Type B pancreatic cell (in vitro differentiated cells): ENCODE measurements at regions not wholly inside any gene's neighbourhood (a gene's known extent, or its start where the extent isn't known, plus 50 kb on each side); places are given as distances from the start of the nearest gene placed in this dataset.

ENCODE experiments used
- DNase-seq: peaks from one replicate; pipeline ENCODE4 v3.0.0; 2021; ENCODE audit warnings: mixed read lengths; ENCODE audit not compliant: unreplicated experiment; ENCODE audit errors: extremely low spot score
- H3K27ac Mint-ChIP-seq: 2 replicates; pipeline ENCODE4 v1.8.0; 2021; ENCODE audit warnings: mild to moderate bottlenecking, mixed read lengths
- H3K27me3 Mint-ChIP-seq: 2 replicates; pipeline ENCODE4 v1.8.0; 2021; ENCODE audit warnings: mixed read lengths
- H3K36me3 Mint-ChIP-seq: 2 replicates; pipeline ENCODE4 v1.8.0; 2021; ENCODE audit warnings: mixed read lengths
- H3K4me1 Mint-ChIP-seq: one replicate; pipeline ENCODE4 v1.8.0; 2021; ENCODE audit warnings: mixed read lengths; ENCODE audit not compliant: unreplicated experiment
- H3K4me3 Mint-ChIP-seq: 2 replicates; pipeline ENCODE4 v1.8.0; 2021; ENCODE audit warnings: mild to moderate bottlenecking, mixed read lengths
- H3K9me3 Mint-ChIP-seq: 2 replicates; pipeline ENCODE4 v1.8.0; 2021; ENCODE audit warnings: mixed read lengths
- TF ChIP-seq, protein P1 (sequence below): fragments of 200-600 bp; sonication (generic); conservative IDR thresholded peaks from 2 replicates; pipeline ENCODE4 v1.5.0; 2021; ENCODE audit warnings: antibody characterized with exemption, mild to moderate bottlenecking

- Mint-ChIP-seq H3K9me3 (peaks cover 4% of the 10 kb centered on the region), H3K27me3 (peaks cover 3% of the 10 kb centered on the region), H3K27ac (no peak overlapping the region), H3K4me1 (peaks cover 24% of the 10 kb centered on the region), H3K4me3 (no peak overlapping the region), H3K36me3 (no peaks in the 10 kb centered on the region)
- no peak for DNase-seq
- TF ChIP-seq, protein P1, sequence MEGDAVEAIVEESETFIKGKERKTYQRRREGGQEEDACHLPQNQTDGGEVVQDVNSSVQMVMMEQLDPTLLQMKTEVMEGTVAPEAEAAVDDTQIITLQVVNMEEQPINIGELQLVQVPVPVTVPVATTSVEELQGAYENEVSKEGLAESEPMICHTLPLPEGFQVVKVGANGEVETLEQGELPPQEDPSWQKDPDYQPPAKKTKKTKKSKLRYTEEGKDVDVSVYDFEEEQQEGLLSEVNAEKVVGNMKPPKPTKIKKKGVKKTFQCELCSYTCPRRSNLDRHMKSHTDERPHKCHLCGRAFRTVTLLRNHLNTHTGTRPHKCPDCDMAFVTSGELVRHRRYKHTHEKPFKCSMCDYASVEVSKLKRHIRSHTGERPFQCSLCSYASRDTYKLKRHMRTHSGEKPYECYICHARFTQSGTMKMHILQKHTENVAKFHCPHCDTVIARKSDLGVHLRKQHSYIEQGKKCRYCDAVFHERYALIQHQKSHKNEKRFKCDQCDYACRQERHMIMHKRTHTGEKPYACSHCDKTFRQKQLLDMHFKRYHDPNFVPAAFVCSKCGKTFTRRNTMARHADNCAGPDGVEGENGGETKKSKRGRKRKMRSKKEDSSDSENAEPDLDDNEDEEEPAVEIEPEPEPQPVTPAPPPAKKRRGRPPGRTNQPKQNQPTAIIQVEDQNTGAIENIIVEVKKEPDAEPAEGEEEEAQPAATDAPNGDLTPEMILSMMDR, result no peak
Observed at GRCh38 chr6:44734886-44735629, 347.6 kb downstream of the CDC5L start.

DNA sequence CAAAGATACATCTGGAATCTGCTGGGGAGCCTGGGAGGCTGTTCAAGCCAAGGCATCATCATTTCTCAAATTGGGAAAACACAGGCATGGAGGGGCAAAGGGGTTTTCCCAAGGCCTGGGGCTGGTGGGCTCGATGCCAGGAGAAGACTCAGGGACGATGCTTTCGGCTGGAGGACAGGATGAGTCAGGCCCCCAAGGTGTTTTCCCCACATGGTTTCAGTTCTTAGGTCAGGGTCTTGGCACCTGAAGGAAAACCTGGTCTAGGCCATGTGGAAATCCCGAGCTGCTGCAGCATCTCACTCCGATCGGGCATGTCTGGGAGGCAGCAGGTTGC lies 348.1 kb downstream of the CDC5L start:
- Mint-ChIP-seq H3K27me3 (peaks cover 3% of the 10 kb centered on the region), H3K27ac (no peak overlapping the region), H3K4me1 (peaks cover 24% of the 10 kb centered on the region), H3K36me3 (no peaks in the 10 kb centered on the region), H3K4me3 (no peak overlapping the region), H3K9me3 (peaks cover 4% of the 10 kb centered on the region)
- TF ChIP-seq, protein P1, result no peak
- DNase-seq, result no peak

GRCh38 chr6:44737341-44737740 lies 349.8 kb downstream of the CDC5L start:
- Mint-ChIP-seq H3K36me3 (no peaks in the 10 kb centered on the region), H3K27ac (no peak overlapping the region), H3K4me1 (peaks cover 16% of the 10 kb centered on the region), H3K4me3 (no peak overlapping the region), H3K27me3 (peaks cover 8% of the 10 kb centered on the region), H3K9me3 (peaks cover 4% of the 10 kb centered on the region)
- DNase-seq, result no peak
- TF ChIP-seq, protein P1, result no peak

- H3K4me1 Mint-ChIP-seq, result peaks cover 16% of the 10 kb centered on the region
- no peak overlapping the region for H3K27ac Mint-ChIP-seq
- no peaks in the 10 kb centered on the region for H3K36me3 Mint-ChIP-seq
- DNase-seq, result no peak
- no peak overlapping the region for H3K4me3 Mint-ChIP-seq
- peaks cover 10% of the 10 kb centered on the region for H3K27me3 Mint-ChIP-seq
- peaks cover 4% of the 10 kb centered on the region for H3K9me3 Mint-ChIP-seq
- TF ChIP-seq, protein P1, result no peak
Observed at GRCh38 chr6:44737829-44738528, 350.5 kb downstream of the CDC5L start.

DNA sequence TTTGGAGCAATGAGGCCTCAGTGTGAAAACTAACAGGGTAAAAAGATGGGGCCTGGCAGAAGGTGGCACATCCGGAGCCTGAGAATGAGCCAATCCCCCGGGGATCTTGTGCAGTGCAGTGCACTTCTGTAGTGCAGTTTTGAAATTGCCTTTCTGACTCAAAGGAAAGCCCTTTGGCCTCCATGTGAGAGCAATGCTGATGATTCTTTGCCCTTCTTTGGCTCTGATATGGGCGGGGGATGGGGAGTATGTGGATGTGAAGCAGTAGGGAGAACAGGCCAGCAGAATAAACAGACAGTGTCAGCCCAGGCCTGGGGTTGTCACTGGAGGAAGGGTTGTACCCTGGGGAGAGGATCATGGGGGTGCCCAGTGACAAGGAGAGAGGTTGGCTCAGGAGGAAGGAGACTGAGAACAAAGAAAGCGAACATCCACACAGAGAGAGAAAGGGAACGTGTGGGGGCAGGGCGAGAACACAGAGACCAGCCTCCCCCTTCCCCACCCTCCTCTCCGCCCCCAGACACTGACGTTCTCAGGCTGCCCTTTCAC lies 351.2 kb downstream of the CDC5L start:
- TF ChIP-seq, protein P1, result no peak
- no peaks in the 10 kb centered on the region for H3K36me3 Mint-ChIP-seq
- peaks cover 4% of the 10 kb centered on the region for H3K9me3 Mint-ChIP-seq
- no peak overlapping the region for H3K4me3 Mint-ChIP-seq
- no peak for DNase-seq
- H3K4me1 Mint-ChIP-seq, result peaks cover 16% of the 10 kb centered on the region
- peak overlapping the region; percentile 87 for H3K27ac Mint-ChIP-seq
- H3K27me3 Mint-ChIP-seq, result peaks cover 13% of the 10 kb centered on the region
